Activated naive CD4-positive, alpha-beta T cell treated with Interleukin-2 at 50 U/mL for 16 hours (primary cell): ENCODE measurements at regions not wholly inside any gene's neighbourhood (a gene's known extent, or its start where the extent isn't known, plus 50 kb on each side); places are given as distances from the start of the nearest gene placed in this dataset.

Experiments
- DNase-seq: peaks from one replicate; pipeline ENCODE4 v3.0.0-alpha.2; 2020

- DNase-seq, result no peak
Measured at GRCh38 chr5:7955476-7955875, 86.5 kb downstream of the MTRR start.

- no peak for DNase-seq
Measured at GRCh38 chr5:7957329-7957728, 88.4 kb downstream of the MTRR start.

- no peak for DNase-seq
Measured at GRCh38 chr5:7960142-7960541, 91.2 kb downstream of the MTRR start.

- no peak for DNase-seq
Measured at GRCh38 chr5:7961540-7961939, 92.6 kb downstream of the MTRR start.

GRCh38 chr5:7970816-7971215 is 101.9 kb downstream of the MTRR start:
- no peak for DNase-seq

GRCh38 chr5:7976411-7977190 is 107.7 kb downstream of the MTRR start:
- no peak for DNase-seq

GRCh38 chr5:7978114-7978513 is 109.2 kb downstream of the MTRR start:
- no peak for DNase-seq

- DNase-seq, result no peak
Measured at GRCh38 chr5:7978991-7979390, 110.0 kb downstream of the MTRR start.

- DNase-seq, result no peak
Measured at GRCh38 chr5:7980881-7981280, 111.9 kb downstream of the MTRR start.

- DNase-seq, result no peak
Measured at GRCh38 chr5:7983433-7983832, 114.5 kb downstream of the MTRR start.

GRCh38 chr5:7991125-7991821 is 122.3 kb downstream of the MTRR start:
- DNase-seq, result no peak

- no peak for DNase-seq
Measured at GRCh38 chr5:7995688-7996294, 126.8 kb downstream of the MTRR start.

GRCh38 chr5:8005416-8005815 is 136.5 kb downstream of the MTRR start:
- no peak for DNase-seq

- no peak for DNase-seq
Measured at GRCh38 chr5:8012131-8012977, 143.4 kb downstream of the MTRR start.

- DNase-seq, result no peak
Measured at GRCh38 chr5:8013948-8014710, 145.2 kb downstream of the MTRR start.

GRCh38 chr5:8019719-8020218 is 150.8 kb downstream of the MTRR start:
- DNase-seq, result no peak

- no peak for DNase-seq
Measured at GRCh38 chr5:8020861-8021514, 152.0 kb downstream of the MTRR start.

GRCh38 chr5:8028243-8028642 is 159.3 kb downstream of the MTRR start:
- no peak for DNase-seq

GRCh38 chr5:8033261-8033660 is 164.3 kb downstream of the MTRR start:
- DNase-seq, result no peak

- no peak for DNase-seq
Measured at GRCh38 chr5:8034852-8035251, 165.9 kb downstream of the MTRR start.

GRCh38 chr5:8048920-8049319 is 180.0 kb downstream of the MTRR start:
- DNase-seq, result no peak
